ENCODE measurements at regions not wholly inside any gene's neighbourhood (a gene's known extent, or its start where the extent isn't known, plus 50 kb on each side); places are given as distances from the start of the nearest gene placed in this dataset.

DNA sequence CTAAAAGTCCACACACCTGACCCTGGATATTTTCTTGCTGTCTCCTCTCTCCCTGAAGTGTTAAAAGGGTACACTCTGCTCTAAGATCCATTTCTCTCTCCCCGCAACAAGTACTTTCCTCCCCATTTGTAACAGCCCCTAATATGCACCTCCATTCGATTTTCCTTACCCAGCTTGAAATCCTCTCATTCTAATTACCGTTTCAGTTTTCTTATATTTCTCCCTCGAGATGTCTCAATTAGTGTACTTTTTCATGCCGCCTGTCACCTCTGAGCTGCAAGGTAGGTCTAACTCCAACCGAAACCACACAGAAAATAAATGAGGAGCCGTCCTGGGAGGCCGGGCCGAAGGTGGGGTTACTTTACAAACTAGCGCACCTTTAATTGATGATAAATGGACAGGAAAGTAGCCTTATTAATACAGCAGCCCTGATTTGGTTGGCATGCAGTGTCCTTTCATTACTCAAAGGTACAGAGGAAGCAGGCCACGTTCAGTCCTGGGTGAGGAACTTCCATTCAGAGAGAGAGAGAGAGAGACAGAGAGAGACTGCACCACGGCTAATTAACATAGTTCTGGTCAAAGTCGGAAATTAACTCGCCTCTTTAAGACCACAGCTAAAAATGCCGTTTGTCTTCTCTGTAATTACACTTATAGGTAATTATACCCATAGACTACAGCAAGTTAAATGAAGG lies 319.9 kb downstream of the ARRDC4 start:
- TF ChIP-seq EZH2 (IDR thresholded peaks at IDR 0.05; ENCODE audit: insufficient read depth, low read length) (no peak), CTCF (IDR thresholded peaks at IDR 0.05; ENCODE audit: insufficient read depth, low read depth, low read length) (no peak)
